K562 (cell line): ENCODE measurements at regions not wholly inside any gene's neighbourhood (a gene's known extent, or its start where the extent isn't known, plus 50 kb on each side); places are given as distances from the start of the nearest gene placed in this dataset.

Experiments
- ATAC-seq: fragments of 200-7000 bp; cut with Tn5 transposase; 3 replicates; pipeline ENCODE4 v1.9.1; 2020; ENCODE audit warnings: moderate library complexity
- BruUV-seq: library from RNA; stranded (reverse); fragments of 400-500 nt; replicated peaks from 2 replicates; lab custom pipeline; 2021; lab: Mats Ljungman, UMichigan
- CTCF ChIA-PET: fragments of 300-600 bp; formaldehyde crosslinking; extraction: SDS; loops from one replicate; lab custom pipeline; 2021; ENCODE audit warnings: low intra/inter-chr PET ratio; lab: Yijun Ruan, JAX
- POLR2A ChIA-PET: fragments of 300-600, 350-650 bp; sonication (Branson Sonifier 250); formaldehyde crosslinking; extraction: SDS; loops from one replicate; lab custom pipeline; 2021; ENCODE audit warnings: antibody characterized with exemption, inconsistent platforms; lab: Yijun Ruan, JAX
- DNase-seq, 4 experiments: peaks; one replicate each; pipeline versions ENCODE4 v3.0.0 to v3.0.0-alpha.2; 2011 to 2018; ENCODE audit warnings: low spot score in 3 of 4, mixed read lengths in 3 of 4; ENCODE audit errors: extremely low read depth in 1 of 4
- FAIRE-seq: peaks from 2 replicates; lab custom pipeline; 2011; peaks lifted over from hg19 to GRCh38; lab: Jason Lieb, UNC
- H2AFZ ChIP-seq: 2 replicates; pipeline ENCODE4 v1.6.0; 2011; ENCODE audit warnings: low read depth, low read length, control low read depth, inconsistent platforms
- H3K27ac ChIP-seq: fragments of 200-600 bp; 3 replicates; pipeline ENCODE4 v1.8.0; 2011; ENCODE audit warnings: low read depth, mild to moderate bottlenecking, control low read depth, inconsistent platforms, low read length, moderate library complexity, mixed read lengths; ENCODE audit errors: extremely low read depth
- H3K27me3 ChIP-seq, 2 experiments: fragments of 300-600 bp in 1 of 2; 2 replicates in 1 of 2; 3 replicates in 1 of 2; pipeline versions ENCODE4 v1.6.0 to v1.8.0; 2011; ENCODE audit warnings: inconsistent platforms in 2 of 2, low read length in 2 of 2, mild to moderate bottlenecking in 1 of 2, mixed read lengths in 1 of 2, moderate library complexity in 1 of 2; ENCODE audit not compliant: control insufficient read depth in 2 of 2, insufficient read depth in 2 of 2
- H3K36me3 ChIP-seq: fragments of 300-600 bp; 3 replicates; pipeline ENCODE4 v1.8.0; 2011; ENCODE audit warnings: mild to moderate bottlenecking, low read length, inconsistent platforms; ENCODE audit not compliant: control insufficient read depth, insufficient read depth
- H3K4me1 ChIP-seq, 2 experiments: fragments of 200-600 bp in 1 of 2; replicated peaks in 1 of 2; 2 replicates in 1 of 2; 3 replicates in 1 of 2; pipeline versions ENCODE4 v1.5.1 to v1.8.0; 2011; ENCODE audit warnings: inconsistent platforms in 2 of 2, low read length in 2 of 2, mild to moderate bottlenecking in 1 of 2, mixed read lengths in 1 of 2, moderate library complexity in 1 of 2; ENCODE audit not compliant: control insufficient read depth in 2 of 2, insufficient read depth in 2 of 2
- H3K4me2 ChIP-seq: 2 replicates; pipeline ENCODE4 v1.6.1; 2011; ENCODE audit warnings: low read length, control low read depth, inconsistent platforms, mixed read lengths; ENCODE audit not compliant: insufficient read depth
- H3K4me3 ChIP-seq: fragments of 200-600 bp; sonication (generic), shearing (Covaris generic); 2 replicates; pipeline ENCODE4 v1.5.1; 2016; ENCODE audit warnings: control low read depth, inconsistent platforms
- H3K79me2 ChIP-seq: fragments of 200-600 bp; 3 replicates; pipeline ENCODE4 v1.8.0; 2011; ENCODE audit warnings: low read length, inconsistent platforms; ENCODE audit not compliant: control insufficient read depth, insufficient read depth
- H3K9ac ChIP-seq, 2 experiments: 2 replicates each; pipeline versions ENCODE4 v1.6.0 to v1.6.1; 2011; ENCODE audit warnings: low read depth in 2 of 2, low read length in 2 of 2, control low read depth in 1 of 2, inconsistent platforms in 1 of 2, mild to moderate bottlenecking in 1 of 2, mixed read lengths in 1 of 2; ENCODE audit not compliant: insufficient read depth in 1 of 2
- H3K9me1 ChIP-seq: one replicate; pipeline ENCODE4 v1.6.0; 2011; ENCODE audit warnings: inconsistent platforms, mild to moderate bottlenecking, low read length, moderate library complexity; ENCODE audit not compliant: control insufficient read depth, insufficient read depth
- H3K9me3 ChIP-seq: replicated peaks from 2 replicates; pipeline ENCODE4 v1.5.1; 2011; ENCODE audit warnings: low read depth, low read length, inconsistent platforms; ENCODE audit not compliant: control insufficient read depth, insufficient read depth
- H4K20me1 ChIP-seq: replicated peaks from 2 replicates; pipeline ENCODE4 v1.6.1; 2011; ENCODE audit warnings: low read length, inconsistent platforms, mixed read lengths; ENCODE audit not compliant: control insufficient read depth, insufficient read depth
- ATF1 ChIP-seq, 2 experiments: fragments of 450-650 bp in 1 of 2; IDR thresholded peaks; 2 replicates each; pipeline ENCODE4 v1.6.1; 2016; ENCODE audit warnings: missing compliant biosample characterization in 1 of 2, missing genetic modification characterization in 1 of 2
- ETS2 ChIP-seq: IDR thresholded peaks from 2 replicates; pipeline ENCODE4 v1.6.1; 2016; ENCODE audit warnings: borderline replicate concordance, missing genetic modification characterization, mild to moderate bottlenecking, moderate library complexity, missing compliant biosample characterization; ENCODE audit not compliant: poor library complexity, severe bottlenecking
- HDAC2 ChIP-seq: fragments of 450-650 bp; IDR thresholded peaks from 2 replicates; pipeline ENCODE4 v1.6.1; 2016; ENCODE audit warnings: mild to moderate bottlenecking
- NFATC3 ChIP-seq: fragments of 450-650 bp; IDR thresholded peaks from 2 replicates; pipeline ENCODE4 v1.6.1; 2017; ENCODE audit warnings: mild to moderate bottlenecking
- RAD21 ChIP-seq, 2 experiments: fragments of 250-450 bp in 1 of 2; fragments of 450-650 bp in 1 of 2; sonication (Bioruptor Pico) in 1 of 2; formaldehyde crosslinking in 1 of 2; IDR thresholded peaks in 1 of 2; conservative IDR thresholded peaks in 1 of 2; 2 replicates each; pipeline versions ENCODE4 v1.4.0 to v1.8.0; 2020 to 2022; ENCODE audit warnings: mild to moderate bottlenecking in 2 of 2, moderate library complexity in 1 of 2
- SIN3A ChIP-seq, 2 experiments: fragments of 150-350 bp in 1 of 2; IDR thresholded peaks; 2 replicates each; pipeline ENCODE4 v1.6.1; 2011 to 2016; ENCODE audit warnings: borderline replicate concordance in 2 of 2, low read depth in 2 of 2, low read length in 2 of 2, mild to moderate bottlenecking in 2 of 2, moderate library complexity in 2 of 2; ENCODE audit not compliant: control insufficient read depth in 1 of 2
- SIX5 ChIP-seq, 2 experiments: IDR thresholded peaks; 2 replicates each; pipeline ENCODE4 v1.6.1; 2011; ENCODE audit warnings: low read length in 2 of 2, borderline replicate concordance in 1 of 2, low read depth in 1 of 2, mild to moderate bottlenecking in 1 of 2, moderate library complexity in 1 of 2; ENCODE audit not compliant: insufficient read depth in 1 of 2
- SRSF9 ChIP-seq: fragments of 200-400 bp; formaldehyde crosslinking; IDR thresholded peaks from 2 replicates; pipeline ENCODE4 v1.6.1; 2017; ENCODE audit warnings: low read depth, low read length, borderline replicate concordance
- ZNF12 ChIP-seq: sonication (generic); formaldehyde crosslinking; IDR thresholded peaks from 2 replicates; pipeline ENCODE4 v1.4.0; 2020; ENCODE audit warnings: mild to moderate bottlenecking, missing genetic modification reagents
- ZNF23 ChIP-seq: fragments of 250-450 bp; sonication (Bioruptor Pico); IDR thresholded peaks from 2 replicates; pipeline ENCODE4 v1.4.0; 2020; ENCODE audit warnings: mild to moderate bottlenecking
- ZNF354B ChIP-seq: fragments of 250-450 bp; sonication (Bioruptor Pico); IDR thresholded peaks from 2 replicates; pipeline ENCODE4 v1.4.0; 2020
- ZNF445 ChIP-seq: fragments of 250-450 bp; sonication (Bioruptor Pico); IDR thresholded peaks from 2 replicates; pipeline ENCODE4 v1.4.0; 2020; ENCODE audit warnings: low read depth, mild to moderate bottlenecking, moderate library complexity
- ZNF717 ChIP-seq: fragments of 250-450 bp; sonication (Bioruptor Pico); IDR thresholded peaks from 2 replicates; pipeline ENCODE4 v1.5.0; 2021
- WGBS: fragments of 100-300 bp; shearing (Covaris generic); methylation state at CpG from one replicate; pipeline ENCODE4 v1.1.6; 2016; ENCODE audit warnings: low coverage, mixed read lengths; ENCODE audit not compliant: insufficient coverage; ENCODE audit errors: missing lambda C conversion rate; 5-methylcytosine and 5-hydroxymethylcytosine counted together
- in situ Hi-C: fragments of 300-500 bp; cut with MboI; formaldehyde crosslinking; loops from 4 replicates; pipeline ENCODE4 v1.15.0; 2018; ENCODE audit warnings: inconsistent platforms, mixed read lengths
- intact Hi-C: fragments of 100-400 bp; cut with micrococcal nuclease; formaldehyde crosslinking; loops from 2 replicates; pipeline ENCODE4 v1.14.2; 2022
- TF ChIP-seq, protein P1 (sequence below): sonication (generic); formaldehyde crosslinking; IDR thresholded peaks from 2 replicates; pipeline ENCODE4 v1.8.1; 2023; ENCODE audit warnings: mild to moderate bottlenecking, missing genetic modification reagents
- TF ChIP-seq, protein P2 (sequence below): conservative IDR thresholded peaks from 2 replicates; pipeline ENCODE4 v1.6.1; 2011; ENCODE audit warnings: low read depth, mild to moderate bottlenecking, low read length; ENCODE audit not compliant: control insufficient read depth
- TF ChIP-seq, protein P3 (sequence below): fragments of 250-450 bp; sonication (Bioruptor Pico); IDR thresholded peaks from 2 replicates; pipeline ENCODE4 v1.5.0; 2020; ENCODE audit warnings: mild to moderate bottlenecking

DNA sequence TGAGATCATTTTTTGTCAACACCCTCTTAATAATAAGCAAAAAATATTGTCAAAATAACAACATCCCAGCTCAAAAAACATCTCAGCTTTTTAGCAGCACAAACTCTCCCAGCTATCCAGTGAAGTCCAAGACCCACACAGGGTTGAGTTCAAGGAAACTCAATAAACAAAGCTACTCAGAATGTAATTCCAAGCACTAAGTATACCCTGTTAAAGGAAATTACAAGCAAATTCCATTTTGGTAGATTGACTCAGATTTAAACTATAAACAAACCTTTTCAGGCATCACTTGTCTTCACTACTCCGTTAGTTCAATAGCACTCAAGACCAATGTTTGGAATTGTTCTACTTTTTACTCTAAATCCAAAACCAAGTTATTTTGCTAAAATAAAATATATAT lies 506.0 kb upstream of the INTU start:
- Histone ChIP-seq H4K20me1 (no peaks in the 10 kb centered on the region), H3K4me1 (no peaks in the 10 kb centered on the region), H3K9me1 (no peaks in the 10 kb centered on the region), H3K27me3 (no peaks in the 10 kb centered on the region), H3K4me2 (no peak overlapping the region), H3K79me2 (no peaks in the 10 kb centered on the region)
- intact Hi-C loops: no loop called here
- POLR2A ChIA-PET: no interaction called here
- in situ Hi-C loops: no loop called here
- ATAC-seq: no peak
- TF ChIP-seq SIX5 (IDR thresholded peaks at IDR 0.05; ENCODE audit: borderline replicate concordance in 1 of 2, insufficient read depth in 1 of 2, low read depth in 1 of 2, low read length in 2 of 2) (no peak), NFATC3 (no peak), RAD21 (CRISPR knock-in tag; conservative IDR thresholded peaks at IDR 0.05 in 1 of 2, IDR thresholded peaks at IDR 0.05 in 1 of 2) (no peak), ZNF717 (no peak), ZNF445 (CRISPR knock-in tag) (no peak), HDAC2 (no peak), ETS2 (tag) (no peak), ZNF23 (CRISPR knock-in tag) (no peak), ZNF354B (CRISPR knock-in tag) (no peak), SIN3A (IDR thresholded peaks at IDR 0.05; ENCODE audit: borderline replicate concordance in 2 of 2, control insufficient read depth in 1 of 2, low read depth in 2 of 2, low read length in 2 of 2) (no peak), SRSF9 (no peak), ATF1 (CRISPR knock-in tag; IDR thresholded peaks at IDR 0.05) (no peak), ATF1 (tag; IDR thresholded peaks at IDR 0.05) (no peak), ZNF12 (CRISPR knock-in tag) (no peak)
- TF ChIP-seq, protein P1, sequence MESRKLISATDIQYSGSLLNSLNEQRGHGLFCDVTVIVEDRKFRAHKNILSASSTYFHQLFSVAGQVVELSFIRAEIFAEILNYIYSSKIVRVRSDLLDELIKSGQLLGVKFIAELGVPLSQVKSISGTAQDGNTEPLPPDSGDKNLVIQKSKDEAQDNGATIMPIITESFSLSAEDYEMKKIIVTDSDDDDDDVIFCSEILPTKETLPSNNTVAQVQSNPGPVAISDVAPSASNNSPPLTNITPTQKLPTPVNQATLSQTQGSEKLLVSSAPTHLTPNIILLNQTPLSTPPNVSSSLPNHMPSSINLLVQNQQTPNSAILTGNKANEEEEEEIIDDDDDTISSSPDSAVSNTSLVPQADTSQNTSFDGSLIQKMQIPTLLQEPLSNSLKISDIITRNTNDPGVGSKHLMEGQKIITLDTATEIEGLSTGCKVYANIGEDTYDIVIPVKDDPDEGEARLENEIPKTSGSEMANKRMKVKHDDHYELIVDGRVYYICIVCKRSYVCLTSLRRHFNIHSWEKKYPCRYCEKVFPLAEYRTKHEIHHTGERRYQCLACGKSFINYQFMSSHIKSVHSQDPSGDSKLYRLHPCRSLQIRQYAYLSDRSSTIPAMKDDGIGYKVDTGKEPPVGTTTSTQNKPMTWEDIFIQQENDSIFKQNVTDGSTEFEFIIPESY (CRISPR knock-in tag): no peak
- TF ChIP-seq, protein P2, sequence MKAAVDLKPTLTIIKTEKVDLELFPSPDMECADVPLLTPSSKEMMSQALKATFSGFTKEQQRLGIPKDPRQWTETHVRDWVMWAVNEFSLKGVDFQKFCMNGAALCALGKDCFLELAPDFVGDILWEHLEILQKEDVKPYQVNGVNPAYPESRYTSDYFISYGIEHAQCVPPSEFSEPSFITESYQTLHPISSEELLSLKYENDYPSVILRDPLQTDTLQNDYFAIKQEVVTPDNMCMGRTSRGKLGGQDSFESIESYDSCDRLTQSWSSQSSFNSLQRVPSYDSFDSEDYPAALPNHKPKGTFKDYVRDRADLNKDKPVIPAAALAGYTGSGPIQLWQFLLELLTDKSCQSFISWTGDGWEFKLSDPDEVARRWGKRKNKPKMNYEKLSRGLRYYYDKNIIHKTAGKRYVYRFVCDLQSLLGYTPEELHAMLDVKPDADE: no peak
- TF ChIP-seq, protein P3, sequence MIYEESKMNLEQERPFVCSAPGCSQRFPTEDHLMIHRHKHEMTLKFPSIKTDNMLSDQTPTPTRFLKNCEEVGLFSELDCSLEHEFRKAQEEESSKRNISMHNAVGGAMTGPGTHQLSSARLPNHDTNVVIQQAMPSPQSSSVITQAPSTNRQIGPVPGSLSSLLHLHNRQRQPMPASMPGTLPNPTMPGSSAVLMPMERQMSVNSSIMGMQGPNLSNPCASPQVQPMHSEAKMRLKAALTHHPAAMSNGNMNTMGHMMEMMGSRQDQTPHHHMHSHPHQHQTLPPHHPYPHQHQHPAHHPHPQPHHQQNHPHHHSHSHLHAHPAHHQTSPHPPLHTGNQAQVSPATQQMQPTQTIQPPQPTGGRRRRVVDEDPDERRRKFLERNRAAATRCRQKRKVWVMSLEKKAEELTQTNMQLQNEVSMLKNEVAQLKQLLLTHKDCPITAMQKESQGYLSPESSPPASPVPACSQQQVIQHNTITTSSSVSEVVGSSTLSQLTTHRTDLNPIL (CRISPR knock-in tag): no peak
- TF ChIP-seq, all 486 proteins: peak for 0
- H3K4me3 ChIP-seq: no peak overlapping the region
- 0% methylated on average over 1 of the region's 1 CpG for WGBS
- H2AFZ ChIP-seq: no peak overlapping the region
- H3K9me3 ChIP-seq: no peaks in the 10 kb centered on the region
- CTCF ChIA-PET: no interaction called here
- no peak overlapping the region for H3K27ac ChIP-seq
- FAIRE-seq: no peak
- H3K36me3 ChIP-seq: no peaks in the 10 kb centered on the region
- no peak overlapping the region for H3K9ac ChIP-seq
- DNase-seq: no peak
- no TSS peak for BruUV-seq
